ENCODE measurements at regions not wholly inside any gene's neighbourhood (a gene's known extent, or its start where the extent isn't known, plus 50 kb on each side); places are given as distances from the start of the nearest gene placed in this dataset.

- no peak for TF ChIP-seq CTCF (IDR thresholded peaks at IDR 0.05; ENCODE audit: borderline replicate concordance, control extremely low read depth, extremely low read depth, insufficient read depth, missing control alignments)
- in situ Hi-C loops (cut with MboI; ENCODE audit: low sequenced_read_pairs, unreplicated experiment): no loop called here
- no peak for DNase-seq (ENCODE audit: low spot score)
These were observed 376.6 kb upstream of the SLCO3A1 start for GRCh38 chr15:91476861-91477260.

GRCh38 chr15:91478717-91479191 is 374.8 kb upstream of the SLCO3A1 start:
- in situ Hi-C loops (cut with MboI; ENCODE audit: low sequenced_read_pairs, unreplicated experiment): no loop called here
- no peak for DNase-seq (ENCODE audit: low spot score)
- TF ChIP-seq CTCF (IDR thresholded peaks at IDR 0.05; ENCODE audit: borderline replicate concordance, control extremely low read depth, extremely low read depth, insufficient read depth, missing control alignments): no peak

GRCh38 chr15:91480426-91480825 is 373.1 kb upstream of the SLCO3A1 start:
- in situ Hi-C loops (cut with MboI; ENCODE audit: low sequenced_read_pairs, unreplicated experiment): no loop called here
- DNase-seq (ENCODE audit: low spot score): no peak
- no peak for TF ChIP-seq CTCF (IDR thresholded peaks at IDR 0.05; ENCODE audit: borderline replicate concordance, control extremely low read depth, extremely low read depth, insufficient read depth, missing control alignments)

- no peak for DNase-seq (ENCODE audit: low spot score)
- in situ Hi-C loops (cut with MboI; ENCODE audit: low sequenced_read_pairs, unreplicated experiment): no loop called here
- TF ChIP-seq CTCF (IDR thresholded peaks at IDR 0.05; ENCODE audit: borderline replicate concordance, control extremely low read depth, extremely low read depth, insufficient read depth, missing control alignments): no peak
These were observed 370.7 kb upstream of the SLCO3A1 start for GRCh38 chr15:91482799-91483198.

- TF ChIP-seq CTCF (IDR thresholded peaks at IDR 0.05; ENCODE audit: borderline replicate concordance, control extremely low read depth, extremely low read depth, insufficient read depth, missing control alignments): no peak
- no peak for DNase-seq (ENCODE audit: low spot score)
- in situ Hi-C loops (cut with MboI; ENCODE audit: low sequenced_read_pairs, unreplicated experiment): no loop called here
These were observed 369.4 kb upstream of the SLCO3A1 start for GRCh38 chr15:91484141-91484540.

GRCh38 chr15:91488452-91488851 is 365.1 kb upstream of the SLCO3A1 start:
- TF ChIP-seq CTCF (IDR thresholded peaks at IDR 0.05; ENCODE audit: borderline replicate concordance, control extremely low read depth, extremely low read depth, insufficient read depth, missing control alignments): no peak
- no peak for DNase-seq (ENCODE audit: low spot score)
- in situ Hi-C loops (cut with MboI; ENCODE audit: low sequenced_read_pairs, unreplicated experiment): no loop called here

GRCh38 chr15:91490211-91490610 is 363.3 kb upstream of the SLCO3A1 start:
- no peak for DNase-seq (ENCODE audit: low spot score)
- no peak for TF ChIP-seq CTCF (IDR thresholded peaks at IDR 0.05; ENCODE audit: borderline replicate concordance, control extremely low read depth, extremely low read depth, insufficient read depth, missing control alignments)
- in situ Hi-C loops (cut with MboI; ENCODE audit: low sequenced_read_pairs, unreplicated experiment): no loop called here

Data from GM13976 (cell line).